GM21390 (cell line): ENCODE measurements at regions not wholly inside any gene's neighbourhood (a gene's known extent, or its start where the extent isn't known, plus 50 kb on each side); places are given as distances from the start of the nearest gene placed in this dataset.

Experiments used
- ATAC-seq: cut with Tn5 transposase; IDR thresholded peaks from one replicate; pipeline ENCODE4 v1.9.1; 2021; ENCODE audit not compliant: unreplicated experiment

DNA sequence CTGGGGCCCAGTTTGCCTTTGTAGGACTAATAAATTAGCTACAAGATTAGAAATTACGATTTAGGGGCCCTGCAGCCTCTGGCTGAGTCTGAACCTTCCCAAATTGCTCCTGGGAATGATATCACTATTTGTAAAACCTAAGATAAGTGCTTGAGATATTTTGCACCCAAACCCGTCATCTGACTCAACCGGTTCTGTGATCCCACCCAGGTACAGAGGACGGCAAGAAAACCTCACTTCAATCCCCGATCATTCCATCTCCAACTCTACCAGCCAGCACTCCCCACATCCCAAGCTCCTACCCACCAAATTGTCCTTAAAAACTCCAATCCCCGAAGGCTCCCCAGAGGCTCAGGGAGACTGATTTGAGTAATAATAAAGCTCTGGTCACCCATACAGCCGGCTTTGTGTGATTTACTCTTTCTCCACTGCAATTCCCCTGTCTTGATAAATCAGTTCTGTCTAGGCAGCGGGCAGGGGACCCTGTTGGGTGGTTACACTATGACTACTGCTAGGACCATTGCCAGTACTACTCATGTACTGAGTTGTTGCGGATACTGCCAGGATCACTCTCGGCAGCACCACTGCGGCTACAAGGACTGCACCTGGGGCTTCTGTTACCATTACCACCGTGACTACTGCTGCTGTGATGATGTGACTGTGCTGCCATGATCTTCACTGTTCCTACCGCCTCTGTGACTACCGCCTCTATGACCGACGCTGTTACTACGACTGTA, 73.1 kb downstream of the IRF8 start:
- no peak for ATAC-seq

DNA sequence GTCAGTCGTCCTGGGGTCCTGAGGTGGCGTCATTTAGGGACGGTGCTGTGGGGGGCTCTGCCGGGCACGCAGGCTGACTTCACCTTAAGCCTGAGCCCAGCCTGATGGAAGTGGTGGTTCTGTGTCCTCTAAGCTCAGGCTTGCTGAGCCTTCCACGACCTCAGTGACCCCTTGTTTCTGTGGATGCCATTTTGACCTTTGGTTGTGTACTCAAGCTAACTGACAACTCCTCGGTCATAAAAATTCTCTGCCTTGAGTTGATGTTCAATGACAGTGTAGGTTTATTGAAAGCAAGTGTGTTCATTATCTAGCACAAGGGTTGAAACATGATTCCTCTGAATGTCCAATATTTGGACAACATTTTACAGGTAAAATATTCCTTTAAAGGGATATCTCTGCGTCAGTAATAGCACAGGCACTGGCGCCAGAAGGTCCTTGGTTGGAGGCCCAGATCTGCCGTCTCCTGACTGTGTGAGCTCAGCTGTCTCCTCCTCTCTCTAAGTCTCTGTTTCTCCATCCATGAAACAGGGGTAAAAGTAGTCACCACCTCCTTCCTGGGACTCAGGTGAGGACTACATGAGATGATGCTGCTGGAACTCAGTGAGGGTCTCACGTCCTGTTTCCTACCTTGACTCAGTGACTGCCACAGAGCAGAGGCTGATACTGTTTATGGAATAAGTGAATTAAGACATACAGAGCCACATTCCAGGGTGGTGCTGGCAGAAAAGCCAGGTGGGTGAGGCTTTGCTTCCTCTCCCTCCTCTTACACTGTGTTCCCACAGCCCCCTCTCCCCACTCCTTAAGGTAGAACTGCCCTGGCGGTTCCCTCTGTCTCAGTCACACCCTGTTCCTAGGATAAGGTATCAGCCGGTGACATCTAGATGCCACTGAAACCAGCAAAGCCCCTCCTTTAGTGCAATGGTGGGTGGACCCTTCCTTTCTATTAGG, 75.7 kb downstream of the IRF8 start:
- ATAC-seq, result no peak

DNA sequence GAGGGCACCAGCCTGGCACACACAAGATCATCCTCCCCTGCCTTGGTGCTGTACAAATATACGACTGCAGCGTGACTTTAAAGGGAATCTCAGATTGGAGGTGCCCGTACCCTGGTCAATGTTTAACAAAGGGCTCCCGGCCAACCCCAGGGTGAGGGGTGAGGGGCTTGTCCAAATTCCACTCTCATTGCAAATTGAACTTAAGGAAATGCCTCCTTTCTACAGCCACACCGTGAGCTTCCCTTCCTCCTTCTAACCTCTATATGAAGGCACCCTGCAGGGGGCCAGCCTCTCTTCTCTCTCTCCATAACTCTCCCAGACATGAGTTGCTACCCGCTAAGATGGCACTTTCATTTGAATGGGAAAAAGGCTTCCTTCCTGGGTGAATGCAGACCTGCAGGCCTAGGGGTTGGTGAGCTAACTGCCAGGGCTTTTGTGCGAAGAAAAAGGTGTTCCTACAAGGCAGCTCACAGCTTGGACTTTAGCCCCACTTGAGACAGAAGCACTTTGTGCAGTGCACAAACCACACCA, 76.6 kb downstream of the IRF8 start:
- ATAC-seq, result no peak

DNA sequence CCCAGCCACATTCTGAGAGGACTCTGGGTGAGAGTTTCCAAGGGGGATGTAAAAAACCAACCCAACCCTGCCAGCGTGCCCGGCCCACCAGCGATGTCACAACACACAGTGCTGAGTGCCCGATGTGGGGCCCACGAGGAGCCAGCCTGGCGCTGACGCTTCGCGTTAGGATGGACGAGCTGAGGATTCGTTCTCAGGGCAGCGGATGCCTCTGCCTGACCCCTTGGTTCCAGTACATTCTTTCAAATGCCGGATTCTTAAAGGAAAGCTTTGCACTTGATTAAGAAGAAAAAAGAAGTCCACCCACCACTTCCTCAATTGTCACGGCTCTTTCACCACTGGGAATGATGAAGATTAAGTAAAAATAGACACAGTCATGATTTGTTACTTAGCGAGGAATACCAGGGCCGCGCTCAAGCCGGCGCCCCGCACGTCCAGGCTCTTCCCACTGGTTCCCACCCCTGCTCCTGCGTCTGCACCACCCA, 79.4 kb downstream of the IRF8 start:
- ATAC-seq, result no peak

DNA sequence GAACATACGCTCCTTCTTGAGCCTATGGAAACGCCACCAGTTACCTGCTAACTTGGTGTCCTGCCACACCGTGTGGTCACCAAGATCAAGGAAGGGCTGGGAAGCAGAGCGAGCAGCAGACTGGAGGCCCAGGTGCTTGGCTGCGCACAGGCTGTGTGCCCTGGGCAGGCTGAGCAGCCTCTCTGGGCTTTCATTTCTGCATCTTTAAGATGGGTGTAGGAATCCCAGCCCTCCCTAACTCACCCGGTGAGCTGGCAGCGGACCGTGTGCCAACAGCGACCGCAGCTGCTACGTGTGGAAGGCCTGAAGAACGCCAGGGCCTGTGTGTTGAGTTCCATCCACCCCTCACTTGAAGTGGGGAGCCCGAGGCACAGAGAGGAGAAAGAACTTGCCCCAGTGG, 80.0 kb downstream of the IRF8 start:
- no peak for ATAC-seq

DNA sequence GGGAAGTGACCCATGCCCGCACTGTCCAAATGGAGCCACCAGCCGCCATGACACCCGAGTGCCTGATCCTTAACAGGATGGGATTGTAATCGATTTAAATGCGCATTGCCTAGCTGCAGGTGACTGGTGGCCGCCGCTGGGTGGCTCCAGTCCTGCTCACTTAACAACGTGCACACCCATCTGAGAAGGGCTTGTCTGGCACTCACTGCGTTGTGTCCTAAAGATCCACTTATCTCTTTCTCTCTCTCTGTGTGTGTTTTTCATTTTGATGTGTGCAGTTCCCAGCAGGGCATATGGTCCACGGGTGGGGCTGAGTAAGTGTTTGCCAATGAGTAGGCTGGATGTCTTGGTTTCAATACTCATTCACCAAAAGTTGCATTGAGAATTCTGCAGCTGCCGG, 80.6 kb downstream of the IRF8 start:
- no peak for ATAC-seq

DNA sequence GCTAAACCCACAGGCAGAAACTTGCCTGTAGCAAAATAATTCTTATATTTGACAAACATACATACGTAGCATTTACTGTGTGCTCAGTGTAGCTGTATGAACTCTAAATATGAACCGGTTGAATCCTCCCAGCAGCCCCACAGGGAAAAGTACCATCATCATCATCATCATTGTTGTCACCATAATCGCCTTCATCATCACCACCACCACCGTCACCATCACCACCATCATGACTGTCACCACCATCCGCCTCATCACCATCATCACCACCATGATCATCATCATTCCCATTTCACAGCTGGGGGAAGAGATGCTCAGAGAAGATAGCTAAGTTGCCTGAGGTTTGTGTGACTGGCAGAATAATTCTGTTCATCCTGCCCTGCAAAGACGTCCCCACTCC, 81.7 kb downstream of the IRF8 start:
- no peak for ATAC-seq

DNA sequence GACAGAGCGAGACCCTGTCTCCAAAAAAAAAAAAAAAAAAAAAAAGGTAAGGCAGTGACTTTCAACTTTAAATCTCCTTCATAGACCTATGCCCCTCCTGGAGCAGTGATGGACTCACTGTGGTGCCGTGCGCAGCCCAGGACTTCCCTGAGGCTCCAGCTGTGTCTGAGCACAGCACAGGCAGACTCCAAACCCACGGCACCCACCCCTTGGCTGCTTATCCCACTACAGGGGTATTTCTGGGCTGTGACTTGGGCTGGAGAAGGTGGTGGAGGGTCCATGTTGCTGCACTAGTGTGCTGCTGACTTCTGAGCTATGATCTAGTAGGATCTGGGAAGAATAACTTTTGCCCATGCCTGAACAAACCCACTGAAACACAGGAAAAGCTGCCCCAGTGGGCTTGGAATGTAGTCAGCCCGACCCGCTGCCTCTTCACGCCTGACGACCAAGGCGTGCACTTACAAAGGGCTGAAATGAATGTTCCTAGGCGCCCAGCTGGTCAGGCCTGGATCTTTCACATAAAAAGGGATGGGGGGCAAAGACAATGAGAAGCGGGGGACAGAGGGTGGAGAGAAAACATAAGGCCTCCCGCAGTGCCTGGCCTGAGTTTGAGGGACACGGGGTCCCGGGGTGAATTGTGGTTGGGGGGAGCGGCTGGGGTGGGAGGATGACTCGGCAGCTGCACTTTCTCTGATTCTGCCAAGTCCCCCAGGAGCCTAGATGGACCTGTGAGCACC, 83.0 kb downstream of the IRF8 start:
- no peak for ATAC-seq

DNA sequence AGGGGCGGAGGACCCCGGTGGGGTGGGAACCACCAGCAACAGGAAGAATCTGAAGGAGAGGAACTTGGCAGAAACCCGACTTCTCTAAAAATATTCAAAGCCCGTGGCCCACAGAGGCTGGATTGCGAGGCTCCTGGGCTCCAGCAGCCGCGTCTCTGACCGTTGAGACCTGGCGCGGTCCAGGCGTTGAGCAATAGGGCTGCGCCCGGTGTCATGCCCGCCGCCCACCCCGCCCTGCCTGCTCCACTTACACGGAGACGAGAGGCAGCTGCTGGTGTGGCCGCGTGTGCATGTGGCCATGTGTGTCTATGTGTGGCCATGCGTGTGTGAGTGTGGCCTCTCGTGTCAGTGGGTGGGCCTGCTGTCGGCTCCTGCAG, 83.6 kb downstream of the IRF8 start:
- no peak for ATAC-seq

DNA sequence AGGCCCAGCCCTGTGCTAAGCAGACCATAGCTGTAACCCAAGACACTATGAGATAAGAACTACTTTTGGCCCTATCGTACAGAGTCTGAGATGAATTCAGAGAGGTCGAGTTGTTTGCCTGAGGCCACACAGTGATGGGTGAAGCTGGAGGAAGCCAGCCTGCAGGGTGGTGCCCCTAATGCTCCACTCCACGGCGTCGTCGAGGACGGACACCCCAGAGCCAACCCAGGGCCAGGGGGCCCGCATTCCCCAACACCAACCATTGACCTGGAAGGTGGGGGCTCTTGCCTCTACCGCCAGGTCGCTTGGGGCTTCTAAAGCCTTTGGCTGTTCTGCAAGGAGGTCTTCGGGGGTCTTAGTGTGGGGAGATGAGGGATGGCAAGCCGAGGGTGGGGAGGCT, 84.1 kb downstream of the IRF8 start:
- ATAC-seq, result no peak

DNA sequence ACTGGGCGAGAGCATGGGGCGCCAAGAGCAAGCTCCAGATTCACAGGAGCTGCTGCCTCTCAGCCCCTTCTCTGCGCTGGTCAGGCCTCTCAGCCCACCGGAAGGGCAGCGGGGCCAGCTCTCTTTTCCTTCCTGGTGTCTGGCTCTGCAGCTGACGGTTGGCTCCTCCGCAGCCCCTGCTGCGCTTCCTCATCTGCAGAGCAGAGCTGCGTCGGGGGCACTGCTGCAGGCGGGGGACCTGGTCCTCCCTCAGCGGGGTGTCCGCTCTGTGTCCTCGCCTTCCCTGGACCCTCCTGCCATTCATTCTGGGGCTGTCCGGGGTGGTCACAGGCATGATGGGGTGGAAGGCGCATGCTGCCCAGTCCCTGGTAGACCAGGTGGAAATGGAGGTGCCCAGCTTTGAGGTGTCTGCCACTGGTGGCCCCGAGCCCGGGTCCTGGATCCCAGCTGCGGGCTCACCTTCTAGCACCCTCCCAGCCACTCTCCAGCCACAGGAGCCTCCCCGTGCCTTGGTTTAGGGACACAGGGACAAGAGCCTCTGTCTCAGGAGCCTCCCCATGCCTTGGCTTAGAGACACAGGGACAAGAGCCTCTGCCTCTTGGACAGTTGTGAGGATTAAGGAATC, 84.8 kb downstream of the IRF8 start:
- ATAC-seq, result no peak

DNA sequence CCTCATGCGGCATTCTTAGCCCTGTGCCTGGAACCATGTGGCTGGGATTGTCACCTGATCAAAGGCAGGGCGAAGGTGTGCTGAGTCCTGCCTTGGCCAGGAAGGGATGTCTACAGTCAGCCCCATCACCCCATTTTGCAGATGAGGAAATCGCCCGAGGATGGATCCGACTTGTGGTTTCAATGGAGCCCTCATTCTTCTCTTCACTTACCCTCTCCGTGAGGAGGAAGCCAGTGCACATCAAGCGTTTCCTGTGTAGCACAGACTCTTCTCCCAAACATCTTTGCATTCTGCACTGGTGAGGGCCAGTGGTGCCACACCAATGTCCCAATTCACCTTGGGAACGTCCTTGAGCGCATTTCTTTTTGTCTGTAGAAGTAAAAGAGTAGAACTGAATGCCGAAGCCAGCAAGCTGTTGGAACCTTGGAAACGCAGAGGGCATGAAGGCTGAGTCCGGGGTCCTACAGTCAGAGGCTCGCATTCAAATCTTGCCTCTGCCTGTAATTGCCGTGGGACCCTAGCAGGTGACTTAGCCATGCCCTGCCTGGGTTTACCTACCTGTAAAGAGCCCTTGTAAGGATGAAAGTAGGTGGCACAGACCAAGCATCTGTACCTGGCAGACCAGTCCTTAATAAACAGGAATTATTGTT, 85.4 kb downstream of the IRF8 start:
- ATAC-seq, result no peak

DNA sequence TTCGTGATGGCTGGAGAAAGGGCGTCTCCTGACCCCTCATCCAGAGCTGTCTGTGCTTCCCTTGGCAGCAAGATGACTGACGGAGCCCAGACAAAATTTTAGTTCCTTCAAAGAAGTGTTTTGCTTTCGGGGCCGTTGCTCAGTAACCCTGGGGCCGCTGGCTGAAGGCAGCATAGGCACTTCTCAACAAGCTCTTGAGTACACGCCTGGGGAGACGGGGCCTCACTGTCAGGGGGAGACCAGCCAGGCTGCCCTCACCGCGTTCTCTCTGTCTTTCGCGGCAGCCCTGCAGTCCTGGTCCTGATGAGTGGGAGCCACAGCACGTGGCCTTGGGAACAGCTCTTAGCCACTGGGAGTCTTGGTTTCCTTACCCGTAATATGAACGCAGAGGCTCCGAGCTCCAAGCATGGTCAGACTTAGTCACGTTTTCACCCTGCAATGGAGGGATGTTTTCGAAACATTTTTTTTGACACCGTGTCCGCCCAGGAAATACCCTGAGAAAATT, 86.0 kb downstream of the IRF8 start:
- no peak for ATAC-seq

DNA sequence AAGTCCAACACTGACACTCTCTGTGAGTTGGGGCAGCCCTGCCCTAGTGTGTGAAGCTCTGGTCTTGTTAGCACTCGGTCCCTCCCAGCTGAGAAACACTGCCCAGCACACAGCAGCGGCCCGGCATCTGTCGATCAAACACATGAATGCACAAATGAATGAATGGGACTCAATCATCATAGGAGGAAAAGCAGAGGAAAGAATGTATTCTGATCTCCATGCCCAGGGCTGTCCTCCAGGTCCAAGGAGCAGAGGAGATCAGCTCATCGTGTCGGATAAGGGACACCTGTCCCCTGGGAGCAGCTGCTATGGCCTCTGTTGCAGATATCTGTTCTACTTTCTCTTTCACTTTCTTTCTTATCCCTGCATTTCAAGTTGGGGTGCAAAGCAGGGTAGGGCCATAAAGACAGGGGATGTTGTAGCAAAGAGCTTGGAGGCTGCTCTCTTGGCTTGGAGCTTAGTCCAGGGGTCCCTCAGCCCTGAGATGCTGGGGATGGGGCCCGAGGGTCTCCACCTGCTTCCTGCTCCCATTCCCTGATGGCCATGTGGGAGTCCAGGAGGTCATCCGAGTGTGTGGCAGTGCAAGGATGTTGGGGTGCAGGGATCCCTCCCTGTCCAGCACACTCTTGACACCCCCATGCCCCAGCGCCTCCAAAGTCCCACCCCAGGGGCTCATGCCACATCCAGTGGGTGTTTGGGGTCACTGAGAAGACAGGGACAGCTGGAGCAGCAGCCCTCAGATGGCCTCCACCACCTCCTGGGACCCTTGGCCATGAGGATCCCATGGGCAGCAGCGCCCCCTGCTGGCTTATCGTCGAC, 88.2 kb downstream of the IRF8 start:
- ATAC-seq, result no peak

DNA sequence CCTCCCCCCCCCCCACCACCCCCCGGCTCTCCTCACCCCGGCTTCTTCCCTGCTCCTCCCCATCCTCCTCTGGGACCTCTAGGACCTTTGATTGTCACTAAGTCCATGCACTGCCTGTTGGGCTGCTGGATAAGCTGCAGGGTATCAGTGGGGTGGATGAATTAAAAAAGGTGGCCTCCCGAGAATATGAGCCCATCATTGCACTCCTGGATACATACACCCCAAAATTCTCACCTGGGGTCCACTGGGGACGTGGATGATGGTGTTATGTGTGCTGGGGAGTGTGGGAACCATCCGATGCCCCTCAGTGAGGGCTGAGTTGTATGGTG, 88.8 kb downstream of the IRF8 start:
- ATAC-seq, result no peak

DNA sequence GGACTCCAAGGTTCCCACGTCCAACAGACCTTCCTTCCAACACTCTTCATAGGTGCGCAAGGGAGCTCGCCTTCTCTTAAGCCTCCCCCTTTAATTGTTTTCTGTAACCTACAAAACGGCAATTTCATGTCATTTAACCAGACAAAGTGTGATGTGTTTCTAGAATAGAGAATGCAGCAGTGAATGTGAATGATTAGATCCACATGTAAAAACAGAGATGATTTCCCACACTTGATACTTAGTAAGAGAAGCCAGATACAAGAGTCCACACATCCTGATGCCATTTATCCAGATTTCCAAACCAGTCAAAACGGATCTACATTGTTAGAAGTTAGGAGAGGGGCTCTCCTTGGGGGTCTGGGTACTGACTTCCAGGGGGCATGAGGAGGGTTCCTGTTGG, 89.3 kb downstream of the IRF8 start:
- no peak for ATAC-seq

DNA sequence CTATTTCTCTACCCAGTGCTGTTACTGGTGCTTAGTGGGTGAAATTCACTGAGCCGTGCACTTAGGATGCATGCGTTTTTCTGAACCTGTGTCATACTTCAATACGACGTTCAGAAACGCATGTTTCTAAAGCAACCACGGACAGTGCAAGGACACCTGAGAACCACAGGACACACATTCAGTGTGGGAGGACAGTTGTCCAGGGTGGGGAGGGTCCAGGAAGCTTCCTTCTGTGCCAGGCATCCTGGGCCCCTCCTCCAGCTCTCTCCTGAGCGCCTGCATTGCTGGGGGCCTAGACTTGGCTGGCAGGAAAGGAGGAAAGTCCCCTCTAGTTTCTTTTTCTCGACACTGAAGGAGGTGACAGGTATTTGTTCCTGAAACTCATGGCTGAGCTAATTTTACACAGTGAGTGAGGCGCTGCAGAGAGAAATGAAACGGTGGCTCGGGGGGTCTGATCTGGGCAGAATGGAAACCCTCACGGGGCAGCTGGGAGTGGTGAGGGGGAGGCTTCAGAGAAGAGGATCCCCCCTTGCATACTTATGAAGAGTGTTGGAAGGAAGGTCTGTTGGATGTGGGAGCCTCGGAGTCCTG, 89.9 kb downstream of the IRF8 start:
- peak; percentile 44 for ATAC-seq

DNA sequence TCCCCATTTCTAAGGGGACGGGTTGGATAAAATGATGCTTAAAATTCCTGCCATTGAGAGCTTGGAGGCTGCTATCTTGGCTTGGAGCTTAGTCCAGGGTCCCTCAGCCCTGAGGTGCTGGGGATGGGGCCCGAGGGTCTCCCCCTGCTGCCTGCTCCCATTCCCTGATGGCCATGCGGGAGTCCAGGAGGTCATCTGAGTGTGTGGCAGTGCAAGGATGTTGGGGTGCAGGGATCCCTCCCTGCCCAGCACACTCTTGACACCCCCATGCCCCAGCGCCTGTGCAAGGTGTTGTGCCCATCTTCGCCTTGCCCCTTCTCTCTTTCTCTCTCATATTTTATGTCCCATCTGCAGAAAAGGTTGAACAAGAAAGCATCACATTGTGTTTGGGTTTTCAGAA, 90.4 kb downstream of the IRF8 start:
- ATAC-seq, result no peak
